SK-N-SH treated with all-trans-retinoic acid at 6 μM for 48 hours (cell line): ENCODE measurements at regions not wholly inside any gene's neighbourhood (a gene's known extent, or its start where the extent isn't known, plus 50 kb on each side); places are given as distances from the start of the nearest gene placed in this dataset.

Experiments used
- ATAC-seq: fragments of 200-7000 bp; cut with Tn5 transposase; 3 replicates; pipeline ENCODE4 v1.9.1; 2020; ENCODE audit warnings: mild to moderate bottlenecking, moderate library complexity
- ARNTL ChIP-seq: fragments of 450-650 bp; formaldehyde crosslinking; IDR thresholded peaks from 2 replicates; pipeline ENCODE4 v1.5.0; 2020; ENCODE audit warnings: low read depth, mild to moderate bottlenecking, moderate library complexity, borderline replicate concordance
- BACH2 ChIP-seq: fragments of 250-450 bp; sonication (Bioruptor Pico); IDR thresholded peaks from 2 replicates; pipeline ENCODE4 v1.9.0; 2021; ENCODE audit warnings: mild to moderate bottlenecking, borderline replicate concordance
- CSDC2 ChIP-seq: fragments of 250-450 bp; sonication (Bioruptor Pico); IDR thresholded peaks from 2 replicates; pipeline ENCODE4 v1.5.0; 2020; ENCODE audit warnings: mild to moderate bottlenecking, moderate library complexity
- ESRRG ChIP-seq: fragments of 250-450 bp; sonication (Bioruptor Pico); IDR thresholded peaks from 2 replicates; pipeline ENCODE4 v1.6.1; 2021; ENCODE audit warnings: mild to moderate bottlenecking
- GLIS3 ChIP-seq: fragments of 250-450 bp; sonication (Bioruptor Pico); IDR thresholded peaks from 2 replicates; pipeline ENCODE4 v1.5.0; 2020; ENCODE audit warnings: mild to moderate bottlenecking, moderate library complexity
- ISL1 ChIP-seq: fragments of 250-450 bp; sonication (Bioruptor Pico); IDR thresholded peaks from 2 replicates; pipeline ENCODE4 v2.1.2; 2022; ENCODE audit warnings: mild to moderate bottlenecking, moderate library complexity
- PPARA ChIP-seq: fragments of 250-450 bp; sonication (Bioruptor Pico); IDR thresholded peaks from 2 replicates; pipeline ENCODE4 v1.5.0; 2020; ENCODE audit warnings: mild to moderate bottlenecking, borderline replicate concordance
- RARB ChIP-seq: fragments of 250-450 bp; sonication (Bioruptor Pico); IDR thresholded peaks from 2 replicates; pipeline ENCODE4 v1.8.0; 2021; ENCODE audit warnings: mild to moderate bottlenecking, moderate library complexity
- SNAI2 ChIP-seq: fragments of 250-450 bp; sonication (Bioruptor Pico); IDR thresholded peaks from 2 replicates; pipeline ENCODE4 v1.5.0; 2020; ENCODE audit warnings: mild to moderate bottlenecking, moderate library complexity
- TCF4 ChIP-seq: fragments of 250-450 bp; sonication (Bioruptor Pico); IDR thresholded peaks from 2 replicates; pipeline ENCODE4 v1.8.0; 2021; ENCODE audit warnings: mild to moderate bottlenecking, moderate library complexity, borderline replicate concordance
- TOX ChIP-seq: fragments of 250-450 bp; sonication (Bioruptor Pico); IDR thresholded peaks from 2 replicates; pipeline ENCODE4 v1.8.0; 2021; ENCODE audit warnings: mild to moderate bottlenecking, moderate library complexity, borderline replicate concordance
- ZC3H10 ChIP-seq: fragments of 250-450 bp; sonication (Bioruptor Pico); IDR thresholded peaks from 2 replicates; pipeline ENCODE4 v1.5.1; 2021; ENCODE audit warnings: mild to moderate bottlenecking, moderate library complexity
- ZFP3 ChIP-seq: fragments of 250-450 bp; sonication (Bioruptor Pico); IDR thresholded peaks from 2 replicates; pipeline ENCODE4 v1.5.0; 2020; ENCODE audit warnings: mild to moderate bottlenecking, moderate library complexity
- ZFP30 ChIP-seq: fragments of 450-650 bp; formaldehyde crosslinking; IDR thresholded peaks from 2 replicates; pipeline ENCODE4 v1.5.0; 2022; ENCODE audit warnings: mild to moderate bottlenecking, moderate library complexity
- ZNF8 ChIP-seq: fragments of 450-650 bp; formaldehyde crosslinking; IDR thresholded peaks from 2 replicates; pipeline ENCODE4 v1.5.0; 2020; ENCODE audit warnings: mild to moderate bottlenecking, moderate library complexity
- TF ChIP-seq, protein P1 (sequence below): fragments of 250-450 bp; sonication (Bioruptor Pico); IDR thresholded peaks from 2 replicates; pipeline ENCODE4 v1.5.1; 2020; ENCODE audit warnings: low read depth, mild to moderate bottlenecking, moderate library complexity
- TF ChIP-seq, protein P2 (sequence below): fragments of 250-450 bp; sonication (Bioruptor Pico); IDR thresholded peaks from 2 replicates; pipeline ENCODE4 v1.5.0; 2020; ENCODE audit warnings: mild to moderate bottlenecking, moderate library complexity

DNA sequence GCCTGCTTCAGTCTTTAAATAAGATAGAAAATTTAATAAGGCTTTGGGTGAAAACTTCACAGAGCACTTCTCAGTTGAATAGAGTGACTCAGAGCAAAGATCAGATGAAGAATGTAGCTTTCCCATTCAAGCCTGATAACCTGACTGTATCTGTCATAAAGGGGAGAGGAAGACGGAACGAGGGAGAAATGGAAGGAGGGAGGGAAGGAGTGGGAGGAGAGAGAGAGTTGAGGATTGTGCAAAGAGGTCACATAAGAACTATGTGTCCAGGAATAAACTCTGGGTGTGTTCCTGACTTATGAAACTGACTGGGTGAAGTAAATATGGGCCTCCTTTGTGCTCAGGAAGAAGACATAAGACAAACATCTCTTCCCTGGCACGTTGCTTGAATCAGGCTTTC lies 385.5 kb downstream of the LPIN1 start:
- ATAC-seq, result peak; percentile 41
- TF ChIP-seq, protein P1, sequence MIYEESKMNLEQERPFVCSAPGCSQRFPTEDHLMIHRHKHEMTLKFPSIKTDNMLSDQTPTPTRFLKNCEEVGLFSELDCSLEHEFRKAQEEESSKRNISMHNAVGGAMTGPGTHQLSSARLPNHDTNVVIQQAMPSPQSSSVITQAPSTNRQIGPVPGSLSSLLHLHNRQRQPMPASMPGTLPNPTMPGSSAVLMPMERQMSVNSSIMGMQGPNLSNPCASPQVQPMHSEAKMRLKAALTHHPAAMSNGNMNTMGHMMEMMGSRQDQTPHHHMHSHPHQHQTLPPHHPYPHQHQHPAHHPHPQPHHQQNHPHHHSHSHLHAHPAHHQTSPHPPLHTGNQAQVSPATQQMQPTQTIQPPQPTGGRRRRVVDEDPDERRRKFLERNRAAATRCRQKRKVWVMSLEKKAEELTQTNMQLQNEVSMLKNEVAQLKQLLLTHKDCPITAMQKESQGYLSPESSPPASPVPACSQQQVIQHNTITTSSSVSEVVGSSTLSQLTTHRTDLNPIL (CRISPR knock-in tag), result no peak
- TF ChIP-seq CSDC2 (no peak), PPARA (no peak), TOX (CRISPR knock-in tag) (no peak), ZC3H10 (CRISPR knock-in tag) (no peak), ZFP3 (CRISPR knock-in tag) (no peak), ZFP30 (CRISPR knock-in tag) (no peak), TCF4 (CRISPR knock-in tag) (no peak), GLIS3 (no peak), ZNF8 (CRISPR knock-in tag) (no peak), ESRRG (CRISPR knock-in tag) (no peak), RARB (CRISPR knock-in tag) (no peak), BACH2 (no peak), ISL1 (CRISPR knock-in tag) (no peak)
- TF ChIP-seq, protein P2, sequence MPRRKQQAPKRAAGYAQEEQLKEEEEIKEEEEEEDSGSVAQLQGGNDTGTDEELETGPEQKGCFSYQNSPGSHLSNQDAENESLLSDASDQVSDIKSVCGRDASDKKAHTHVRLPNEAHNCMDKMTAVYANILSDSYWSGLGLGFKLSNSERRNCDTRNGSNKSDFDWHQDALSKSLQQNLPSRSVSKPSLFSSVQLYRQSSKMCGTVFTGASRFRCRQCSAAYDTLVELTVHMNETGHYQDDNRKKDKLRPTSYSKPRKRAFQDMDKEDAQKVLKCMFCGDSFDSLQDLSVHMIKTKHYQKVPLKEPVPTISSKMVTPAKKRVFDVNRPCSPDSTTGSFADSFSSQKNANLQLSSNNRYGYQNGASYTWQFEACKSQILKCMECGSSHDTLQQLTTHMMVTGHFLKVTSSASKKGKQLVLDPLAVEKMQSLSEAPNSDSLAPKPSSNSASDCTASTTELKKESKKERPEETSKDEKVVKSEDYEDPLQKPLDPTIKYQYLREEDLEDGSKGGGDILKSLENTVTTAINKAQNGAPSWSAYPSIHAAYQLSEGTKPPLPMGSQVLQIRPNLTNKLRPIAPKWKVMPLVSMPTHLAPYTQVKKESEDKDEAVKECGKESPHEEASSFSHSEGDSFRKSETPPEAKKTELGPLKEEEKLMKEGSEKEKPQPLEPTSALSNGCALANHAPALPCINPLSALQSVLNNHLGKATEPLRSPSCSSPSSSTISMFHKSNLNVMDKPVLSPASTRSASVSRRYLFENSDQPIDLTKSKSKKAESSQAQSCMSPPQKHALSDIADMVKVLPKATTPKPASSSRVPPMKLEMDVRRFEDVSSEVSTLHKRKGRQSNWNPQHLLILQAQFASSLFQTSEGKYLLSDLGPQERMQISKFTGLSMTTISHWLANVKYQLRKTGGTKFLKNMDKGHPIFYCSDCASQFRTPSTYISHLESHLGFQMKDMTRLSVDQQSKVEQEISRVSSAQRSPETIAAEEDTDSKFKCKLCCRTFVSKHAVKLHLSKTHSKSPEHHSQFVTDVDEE (CRISPR knock-in tag), result no peak

DNA sequence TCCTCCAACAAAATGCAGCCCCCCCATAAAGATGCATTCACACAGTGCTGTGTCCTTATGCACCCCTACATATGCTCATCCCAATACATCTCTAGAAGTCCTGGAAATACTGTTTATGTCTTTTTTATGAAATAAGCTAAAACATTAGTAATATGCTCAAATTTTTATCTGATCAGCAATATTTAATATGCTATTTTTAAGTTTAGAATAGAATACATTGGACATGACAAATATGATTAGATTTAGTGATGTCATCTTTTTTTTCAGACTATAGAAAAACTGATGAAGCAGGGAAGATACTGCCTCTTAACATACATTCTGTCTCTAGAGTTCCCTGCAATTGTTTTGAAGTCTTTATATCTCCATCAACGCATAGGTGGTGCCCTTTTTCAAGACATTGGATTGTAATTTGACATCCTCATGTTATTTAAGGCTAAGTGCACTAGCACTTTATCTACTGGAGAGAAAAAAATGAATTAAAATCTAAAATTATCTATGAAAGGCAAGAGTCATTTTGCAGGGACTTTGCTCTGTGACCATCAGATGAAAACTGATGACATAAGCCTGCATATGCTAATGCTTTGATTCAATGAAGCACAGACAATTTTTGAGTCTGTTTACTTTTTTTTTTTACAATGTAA lies 395.3 kb downstream of the LPIN1 start:
- peak; percentile 67 for ATAC-seq
- TF ChIP-seq SNAI2 (CRISPR knock-in tag) (no peak), ESRRG (CRISPR knock-in tag) (no peak), ARNTL (CRISPR knock-in tag) (no peak), TOX (CRISPR knock-in tag) (no peak), ISL1 (CRISPR knock-in tag) (peak; percentile 42)
- TF ChIP-seq, protein P1 (CRISPR knock-in tag), result no peak

DNA sequence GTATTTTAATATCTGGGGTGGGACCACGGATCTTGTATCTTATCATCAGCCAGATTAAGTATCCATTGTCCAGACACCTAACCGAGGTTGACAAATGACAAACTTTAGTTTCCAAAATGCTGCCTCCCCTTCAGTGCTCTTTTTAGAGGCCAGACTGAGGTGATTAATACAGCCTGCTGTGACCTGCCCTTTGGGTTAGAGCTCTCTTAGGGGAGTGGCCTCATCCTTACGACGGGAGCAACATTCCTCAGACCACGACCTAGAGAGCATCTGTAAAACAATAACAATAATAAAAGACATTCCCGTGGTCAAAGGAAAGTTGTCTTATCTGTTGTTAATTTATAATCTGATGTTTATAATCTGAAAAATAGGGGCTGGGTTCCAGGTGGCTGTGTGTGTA lies 405.3 kb downstream of the LPIN1 start:
- TF ChIP-seq ZFP30 (CRISPR knock-in tag), result no peak
- no peak for TF ChIP-seq ISL1 (CRISPR knock-in tag)
- TF ChIP-seq ZFP3 (CRISPR knock-in tag), result no peak
- TF ChIP-seq RARB (CRISPR knock-in tag), result no peak
- ATAC-seq, result no peak

DNA sequence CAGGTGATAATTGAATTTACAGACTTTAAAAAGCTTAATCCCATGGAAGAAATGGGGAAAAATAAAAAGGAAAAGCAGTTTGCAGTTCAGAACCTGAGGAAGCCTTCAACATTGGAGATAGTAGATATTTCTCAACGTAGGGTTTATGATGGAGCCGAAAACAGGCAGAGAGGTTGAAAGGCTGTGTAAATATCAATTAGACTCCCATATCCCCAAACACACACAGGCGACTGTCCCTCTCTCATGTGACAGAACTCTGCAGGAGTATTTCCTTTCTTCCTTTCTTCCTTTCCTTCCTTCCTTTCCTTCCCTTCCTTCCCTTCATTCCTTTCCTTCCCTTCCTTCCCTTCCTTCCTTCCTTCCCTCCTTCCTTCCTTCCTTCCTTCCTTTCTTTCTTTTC lies 406.5 kb downstream of the LPIN1 start:
- TF ChIP-seq RARB (CRISPR knock-in tag) (no peak), TCF4 (CRISPR knock-in tag) (no peak), PPARA (no peak)
- no peak for ATAC-seq

DNA sequence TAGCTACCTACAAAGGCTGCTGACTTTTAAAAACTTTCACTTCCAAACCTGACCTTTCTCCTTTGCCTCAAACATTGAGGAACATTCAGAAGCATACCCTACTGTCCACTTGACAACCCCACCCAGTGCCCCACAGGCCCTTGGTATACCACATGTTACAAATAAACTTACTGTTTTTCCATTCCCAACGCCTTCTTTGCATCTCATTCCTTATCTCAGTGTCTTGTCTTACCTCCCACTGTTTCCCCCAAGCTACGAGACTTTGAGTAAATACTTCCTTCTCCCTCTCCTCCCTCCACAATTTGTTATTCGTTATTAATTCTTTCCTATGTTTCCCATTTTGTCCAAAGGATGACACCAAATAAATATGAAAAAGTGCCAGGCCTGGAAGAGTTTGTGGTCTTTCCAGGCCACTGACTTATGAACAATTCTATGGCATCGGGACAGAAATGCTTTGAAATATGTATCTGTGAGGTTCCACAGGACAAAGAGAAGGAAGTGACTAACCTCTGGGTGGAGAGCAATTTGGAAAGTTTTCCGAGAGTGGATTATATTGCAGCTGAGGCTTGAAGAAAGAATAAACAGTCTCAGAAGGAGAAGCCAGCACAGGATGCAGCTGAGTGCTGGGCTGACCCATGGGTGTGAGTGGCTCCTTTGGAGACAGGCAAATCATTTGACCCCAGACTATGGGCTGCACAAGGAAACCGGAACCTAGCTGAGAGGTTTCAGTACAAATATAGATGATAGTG lies 409.0 kb downstream of the LPIN1 start:
- peak; percentile 94 for ATAC-seq
- 0 out of 2 replicates have a peak, but pooled peaks have one; percentile 27 for TF ChIP-seq TOX (CRISPR knock-in tag)
- TF ChIP-seq, protein P2 (CRISPR knock-in tag), result no peak
- no peak for TF ChIP-seq ESRRG (CRISPR knock-in tag)
- TF ChIP-seq ISL1 (CRISPR knock-in tag), result no peak
